HEK293 (cell line): ENCODE measurements at regions not wholly inside any gene's neighbourhood (a gene's known extent, or its start where the extent isn't known, plus 50 kb on each side); places are given as distances from the start of the nearest gene placed in this dataset.

Experiments used
- CTCF ChIA-PET: fragments of 350-600 bp; formaldehyde crosslinking; extraction: SDS; loops from one replicate; lab custom pipeline; 2021; ENCODE audit warnings: antibody characterized with exemption; lab: Yijun Ruan, JAX
- POLR2A ChIA-PET: fragments of 300-600 bp; formaldehyde crosslinking; extraction: SDS; loops from one replicate; lab custom pipeline; 2020; ENCODE audit warnings: antibody characterized with exemption, inconsistent platforms; lab: Yijun Ruan, JAX
- H3K27ac ChIP-seq: fragments of 200-500 bp; sonication (Bioruptor generic); 2 replicates; pipeline ENCODE4 v1.5.1; 2014; ENCODE audit warnings: low read depth, low read length, control low read depth, inconsistent platforms; ENCODE audit errors: extremely low read depth
- H3K36me3 ChIP-seq, 2 experiments: fragments of 200-500 bp in 1 of 2; sonication (Bioruptor generic) in 1 of 2; 1 replicate in 1 of 2; 2 replicates in 1 of 2; pipeline ENCODE4 v1.5.1; 2014 to 2017; ENCODE audit warnings: inconsistent platforms in 2 of 2, low read length in 2 of 2; ENCODE audit not compliant: control insufficient read depth in 2 of 2, insufficient read depth in 1 of 2
- H3K4me1 ChIP-seq: fragments of 200-500 bp; sonication (Bioruptor generic); 2 replicates; pipeline ENCODE4 v1.5.1; 2014; ENCODE audit warnings: mild to moderate bottlenecking, low read length, inconsistent platforms; ENCODE audit not compliant: control insufficient read depth, insufficient read depth
- H3K4me3 ChIP-seq: 2 replicates; pipeline ENCODE4 v1.5.1; 2011; ENCODE audit warnings: low read depth, mild to moderate bottlenecking, control low read depth, low read length, moderate library complexity
- H3K9me3 ChIP-seq: fragments of 200-500 bp; sonication (Bioruptor generic); 2 replicates; pipeline ENCODE4 v1.5.1; 2014; ENCODE audit warnings: low read depth, low read length, inconsistent platforms; ENCODE audit not compliant: control insufficient read depth, insufficient read depth
- PRDM4 ChIP-seq: fragments of 450-650 bp; formaldehyde crosslinking; IDR thresholded peaks from 2 replicates; pipeline ENCODE4 v1.5.1; 2017; ENCODE audit warnings: missing biosample characterization, missing genetic modification characterization
- SCRT2 ChIP-seq: fragments of 450-650 bp; formaldehyde crosslinking; IDR thresholded peaks from 2 replicates; pipeline ENCODE4 v1.5.1; 2016; ENCODE audit warnings: missing biosample characterization, missing genetic modification characterization
- SP2 ChIP-seq: fragments of 450-650 bp; formaldehyde crosslinking; IDR thresholded peaks from 2 replicates; pipeline ENCODE4 v1.5.1; 2016; ENCODE audit warnings: missing biosample characterization, missing genetic modification characterization
- SP3 ChIP-seq: fragments of 450-650 bp; formaldehyde crosslinking; IDR thresholded peaks from 2 replicates; pipeline ENCODE4 v1.5.1; 2016; ENCODE audit warnings: missing biosample characterization, missing genetic modification characterization
- ZBTB49 ChIP-seq: fragments of 450-650 bp; formaldehyde crosslinking; IDR thresholded peaks from 2 replicates; pipeline ENCODE4 v1.5.1; 2016; ENCODE audit warnings: missing biosample characterization, missing genetic modification characterization, low read depth
- ZFP3 ChIP-seq: fragments of 450-650 bp; formaldehyde crosslinking; IDR thresholded peaks from 2 replicates; pipeline ENCODE4 v1.5.1; 2016; ENCODE audit warnings: low read depth, missing biosample characterization, missing genetic modification characterization
- ZNF114 ChIP-seq: fragments of 450-650 bp; formaldehyde crosslinking; IDR thresholded peaks from 2 replicates; pipeline ENCODE4 v1.5.0; 2017; ENCODE audit warnings: missing biosample characterization, missing genetic modification characterization
- ZNF138 ChIP-seq: fragments of 450-650 bp; formaldehyde crosslinking; IDR thresholded peaks from 2 replicates; pipeline ENCODE4 v1.5.1; 2016; ENCODE audit warnings: missing biosample characterization, missing genetic modification characterization, borderline replicate concordance
- ZNF155 ChIP-seq: fragments of 450-650 bp; formaldehyde crosslinking; IDR thresholded peaks from 2 replicates; pipeline ENCODE4 v1.5.1; 2016; ENCODE audit warnings: missing biosample characterization, missing genetic modification characterization
- ZNF24 ChIP-seq: fragments of 450-650 bp; formaldehyde crosslinking; IDR thresholded peaks from 2 replicates; pipeline ENCODE4 v1.5.1; 2016; ENCODE audit warnings: missing biosample characterization, missing genetic modification characterization
- ZNF248 ChIP-seq: fragments of 450-650 bp; formaldehyde crosslinking; IDR thresholded peaks from 2 replicates; pipeline ENCODE4 v1.5.1; 2017; ENCODE audit warnings: missing biosample characterization, missing genetic modification characterization
- ZNF37A ChIP-seq: fragments of 450-650 bp; IDR thresholded peaks from 2 replicates; pipeline ENCODE4 v1.5.1; 2018; ENCODE audit warnings: missing biosample characterization, missing genetic modification characterization
- ZNF391 ChIP-seq: fragments of 450-650 bp; formaldehyde crosslinking; IDR thresholded peaks from 2 replicates; pipeline ENCODE4 v1.5.1; 2016; ENCODE audit warnings: low read depth, missing biosample characterization, missing genetic modification characterization, borderline replicate concordance
- ZNF548 ChIP-seq: fragments of 450-650 bp; formaldehyde crosslinking; IDR thresholded peaks from 2 replicates; pipeline ENCODE4 v1.5.1; 2016; ENCODE audit warnings: missing biosample characterization, missing genetic modification characterization
- ZNF585B ChIP-seq: fragments of 450-650 bp; formaldehyde crosslinking; IDR thresholded peaks from 2 replicates; pipeline ENCODE4 v1.5.1; 2016; ENCODE audit warnings: missing biosample characterization, missing genetic modification characterization
- ZNF626 ChIP-seq: fragments of 450-650 bp; sonication (Bioruptor Pico); formaldehyde crosslinking; IDR thresholded peaks from 2 replicates; pipeline ENCODE4 v1.5.1; 2018; ENCODE audit warnings: missing biosample characterization, missing genetic modification characterization, inconsistent platforms
- ZNF677 ChIP-seq: fragments of 450-650 bp; IDR thresholded peaks from 2 replicates; pipeline ENCODE4 v1.5.0; 2018; ENCODE audit warnings: missing biosample characterization, mild to moderate bottlenecking, missing genetic modification characterization, moderate library complexity
- ZNF76 ChIP-seq: fragments of 450-650 bp; formaldehyde crosslinking; IDR thresholded peaks from 2 replicates; pipeline ENCODE4; 2016; ENCODE audit warnings: low read depth, missing biosample characterization, missing genetic modification characterization, borderline replicate concordance
- ZNF837 ChIP-seq: fragments of 450-650 bp; formaldehyde crosslinking; IDR thresholded peaks from 2 replicates; pipeline ENCODE4 v1.5.1; 2016; ENCODE audit warnings: missing biosample characterization, missing genetic modification characterization
- TF ChIP-seq, protein P1 (sequence below): fragments of 450-650 bp; formaldehyde crosslinking; IDR thresholded peaks from 2 replicates; pipeline ENCODE4 v1.5.1; 2016; ENCODE audit warnings: missing biosample characterization, missing genetic modification characterization
- TF ChIP-seq, protein P2 (sequence below): fragments of 450-650 bp; formaldehyde crosslinking; IDR thresholded peaks from 2 replicates; pipeline ENCODE4 v1.5.1; 2016; ENCODE audit warnings: missing biosample characterization, missing genetic modification characterization

GRCh38 chr7:124575176-124575575 is 190.4 kb downstream of the GPR37 start:
- POLR2A ChIA-PET, result no interaction called here
- H3K36me3 ChIP-seq, result no peaks in the 10 kb centered on the region
- no peaks in the 10 kb centered on the region for H3K4me1 ChIP-seq
- H3K4me3 ChIP-seq, result no peak overlapping the region
- no peak overlapping the region for H3K27ac ChIP-seq
- TF ChIP-seq ZNF37A (tag by site-specific recombination), result no peak
- TF ChIP-seq ZNF626, result no peak
- TF ChIP-seq ZNF548 (tag by site-specific recombination), result no peak
- TF ChIP-seq ZNF837 (tag by site-specific recombination), result no peak
- TF ChIP-seq ZBTB49 (tag by site-specific recombination), result no peak
- TF ChIP-seq ZFP3 (tag by site-specific recombination), result no peak
- no peak for TF ChIP-seq ZNF114
- no peak for TF ChIP-seq ZNF391
- TF ChIP-seq SCRT2, result no peak
- no peak for TF ChIP-seq ZNF138 (tag by site-specific recombination)
- H3K9me3 ChIP-seq, result no peaks in the 10 kb centered on the region
- CTCF ChIA-PET, result no interaction called here

DNA sequence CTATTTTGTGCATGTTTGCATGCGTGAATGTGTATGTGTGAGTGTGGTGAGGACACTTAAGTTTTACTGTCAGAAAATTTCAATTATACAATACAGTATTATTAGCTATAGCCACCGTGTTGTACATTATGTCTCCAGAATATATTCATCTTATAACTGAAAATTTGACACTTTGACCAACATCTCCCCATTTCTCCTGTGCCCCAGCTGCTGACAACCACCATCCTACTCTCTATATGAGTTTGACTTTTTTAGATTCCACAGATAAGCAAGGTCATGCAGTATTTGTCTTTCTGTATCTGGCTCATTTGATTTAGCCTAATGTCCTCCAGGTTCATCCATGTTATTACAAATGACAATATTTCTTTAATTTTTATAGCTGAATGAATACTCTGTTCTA is 195.0 kb downstream of the GPR37 start:
- Histone ChIP-seq H3K9me3 (no peaks in the 10 kb centered on the region), H3K36me3 (no peaks in the 10 kb centered on the region), H3K4me3 (no peak overlapping the region), H3K4me1 (no peaks in the 10 kb centered on the region), H3K27ac (no peak overlapping the region)
- ChIA-PET CTCF (interaction anchor here (0.6 kb wide), 1 partner anchor 25 kb away, joined by 4 read pairs; no protein-coding TSS in a partner anchor), POLR2A (no interaction called here)
- TF ChIP-seq ZNF677 (tag by site-specific recombination) (no peak), ZNF76 (tag by site-specific recombination) (no peak), SP3 (tag by site-specific recombination) (no peak), ZNF585B (tag by site-specific recombination) (no peak), PRDM4 (tag by site-specific recombination) (no peak)

GRCh38 chr7:124566583-124566982 is 199.0 kb downstream of the GPR37 start:
- Histone ChIP-seq H3K9me3 (no peaks in the 10 kb centered on the region), H3K27ac (no peak overlapping the region), H3K4me1 (no peaks in the 10 kb centered on the region), H3K36me3 (no peaks in the 10 kb centered on the region), H3K4me3 (no peak overlapping the region)
- ChIA-PET CTCF (no interaction called here), POLR2A (no interaction called here)
- no peak for TF ChIP-seq ZNF155 (tag by site-specific recombination)
- TF ChIP-seq, protein P1, sequence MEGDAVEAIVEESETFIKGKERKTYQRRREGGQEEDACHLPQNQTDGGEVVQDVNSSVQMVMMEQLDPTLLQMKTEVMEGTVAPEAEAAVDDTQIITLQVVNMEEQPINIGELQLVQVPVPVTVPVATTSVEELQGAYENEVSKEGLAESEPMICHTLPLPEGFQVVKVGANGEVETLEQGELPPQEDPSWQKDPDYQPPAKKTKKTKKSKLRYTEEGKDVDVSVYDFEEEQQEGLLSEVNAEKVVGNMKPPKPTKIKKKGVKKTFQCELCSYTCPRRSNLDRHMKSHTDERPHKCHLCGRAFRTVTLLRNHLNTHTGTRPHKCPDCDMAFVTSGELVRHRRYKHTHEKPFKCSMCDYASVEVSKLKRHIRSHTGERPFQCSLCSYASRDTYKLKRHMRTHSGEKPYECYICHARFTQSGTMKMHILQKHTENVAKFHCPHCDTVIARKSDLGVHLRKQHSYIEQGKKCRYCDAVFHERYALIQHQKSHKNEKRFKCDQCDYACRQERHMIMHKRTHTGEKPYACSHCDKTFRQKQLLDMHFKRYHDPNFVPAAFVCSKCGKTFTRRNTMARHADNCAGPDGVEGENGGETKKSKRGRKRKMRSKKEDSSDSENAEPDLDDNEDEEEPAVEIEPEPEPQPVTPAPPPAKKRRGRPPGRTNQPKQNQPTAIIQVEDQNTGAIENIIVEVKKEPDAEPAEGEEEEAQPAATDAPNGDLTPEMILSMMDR, result no peak
- TF ChIP-seq, protein P2, sequence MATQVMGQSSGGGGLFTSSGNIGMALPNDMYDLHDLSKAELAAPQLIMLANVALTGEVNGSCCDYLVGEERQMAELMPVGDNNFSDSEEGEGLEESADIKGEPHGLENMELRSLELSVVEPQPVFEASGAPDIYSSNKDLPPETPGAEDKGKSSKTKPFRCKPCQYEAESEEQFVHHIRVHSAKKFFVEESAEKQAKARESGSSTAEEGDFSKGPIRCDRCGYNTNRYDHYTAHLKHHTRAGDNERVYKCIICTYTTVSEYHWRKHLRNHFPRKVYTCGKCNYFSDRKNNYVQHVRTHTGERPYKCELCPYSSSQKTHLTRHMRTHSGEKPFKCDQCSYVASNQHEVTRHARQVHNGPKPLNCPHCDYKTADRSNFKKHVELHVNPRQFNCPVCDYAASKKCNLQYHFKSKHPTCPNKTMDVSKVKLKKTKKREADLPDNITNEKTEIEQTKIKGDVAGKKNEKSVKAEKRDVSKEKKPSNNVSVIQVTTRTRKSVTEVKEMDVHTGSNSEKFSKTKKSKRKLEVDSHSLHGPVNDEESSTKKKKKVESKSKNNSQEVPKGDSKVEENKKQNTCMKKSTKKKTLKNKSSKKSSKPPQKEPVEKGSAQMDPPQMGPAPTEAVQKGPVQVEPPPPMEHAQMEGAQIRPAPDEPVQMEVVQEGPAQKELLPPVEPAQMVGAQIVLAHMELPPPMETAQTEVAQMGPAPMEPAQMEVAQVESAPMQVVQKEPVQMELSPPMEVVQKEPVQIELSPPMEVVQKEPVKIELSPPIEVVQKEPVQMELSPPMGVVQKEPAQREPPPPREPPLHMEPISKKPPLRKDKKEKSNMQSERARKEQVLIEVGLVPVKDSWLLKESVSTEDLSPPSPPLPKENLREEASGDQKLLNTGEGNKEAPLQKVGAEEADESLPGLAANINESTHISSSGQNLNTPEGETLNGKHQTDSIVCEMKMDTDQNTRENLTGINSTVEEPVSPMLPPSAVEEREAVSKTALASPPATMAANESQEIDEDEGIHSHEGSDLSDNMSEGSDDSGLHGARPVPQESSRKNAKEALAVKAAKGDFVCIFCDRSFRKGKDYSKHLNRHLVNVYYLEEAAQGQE, result no peak
- TF ChIP-seq ZNF24, result no peak
- TF ChIP-seq SP2, result no peak
- TF ChIP-seq ZNF248 (tag by site-specific recombination), result no peak
- TF ChIP-seq ZNF76 (tag by site-specific recombination), result no peak
